Aorta (tissue), 5 donors: ENCODE measurements at regions not wholly inside any gene's neighbourhood (a gene's known extent, or its start where the extent isn't known, plus 50 kb on each side); places are given as distances from the start of the nearest gene placed in this dataset.

Experiments used
- ATAC-seq: fragments of 200-7000 bp; cut with Tn5 transposase; one replicate; pipeline ENCODE4 v1.9.1; 2022; ENCODE audit warnings: moderate library complexity; ENCODE audit not compliant: low FRiP score
- DNase-seq, 2 donors: peaks; one replicate each; pipeline ENCODE4 v3.0.0-alpha.2; 2020
- H3K27ac ChIP-seq, 2 donors: one replicate each; pipeline ENCODE4 v1.5.1; 2013; ENCODE audit warnings: low read length in 2 of 2, mild to moderate bottlenecking in 2 of 2, moderate library complexity in 2 of 2, control low read depth in 1 of 2, inconsistent platforms in 1 of 2, low read depth in 1 of 2
- H3K27me3 ChIP-seq, 2 donors: one replicate each; pipeline ENCODE4 v1.6.1; 2013; ENCODE audit warnings: control low read depth in 1 of 2, low read length in 1 of 2, mild to moderate bottlenecking in 1 of 2, moderate library complexity in 1 of 2; ENCODE audit not compliant: insufficient read depth in 2 of 2, control insufficient read depth in 1 of 2
- H3K36me3 ChIP-seq, 2 donors: one replicate each; pipeline ENCODE4 v1.6.1; 2013; ENCODE audit warnings: control low read depth in 1 of 2, low read length in 1 of 2, mild to moderate bottlenecking in 1 of 2; ENCODE audit not compliant: insufficient read depth in 2 of 2, control insufficient read depth in 1 of 2
- H3K4me1 ChIP-seq, 2 donors: one replicate each; pipeline ENCODE4 v1.6.1; 2013; ENCODE audit warnings: low read length in 2 of 2, control low read depth in 1 of 2, mild to moderate bottlenecking in 1 of 2, moderate library complexity in 1 of 2; ENCODE audit not compliant: insufficient read depth in 2 of 2, control insufficient read depth in 1 of 2
- H3K4me3 ChIP-seq, 2 donors: one replicate each; pipeline ENCODE4 v1.5.1; 2013; ENCODE audit warnings: low read length in 2 of 2, control low read depth in 1 of 2, mild to moderate bottlenecking in 1 of 2
- H3K9me3 ChIP-seq: one replicate; pipeline ENCODE4 v1.6.1; 2013; ENCODE audit warnings: mild to moderate bottlenecking, low read length; ENCODE audit not compliant: control insufficient read depth
- WGBS, 2 donors: extraction: QIAGEN DNeasy Blood & Tissue Kit; methylation state at CpG; one replicate each; pipeline ENCODE4 v1.1.7; 2013; 5-methylcytosine and 5-hydroxymethylcytosine counted together
- intact Hi-C, 2 donors: fragments of 100-400 bp; cut with DNase I; formaldehyde crosslinking; loops; one replicate each; pipeline versions ENCODE4 v1.14.2 to v1.15.0; 2022
- donor health status: healthy with polysubstance abuse.
- donor health status: Bipolar disorder and iron deficiency.
- donor health status: DM: no; HTN: no; CAD: no.
- donor health status: DM: no; HTN: no; CAD: no.
- donor health status: DM: yes; HTN: yes; CAD: no.

GRCh38 chr16:77613095-77613494, 109.2 kb upstream of the NUDT7 start:
- Histone ChIP-seq H3K36me3 (no peaks in the 10 kb centered on the region), H3K27ac (no peak overlapping the region), H3K4me1 (no peaks in the 10 kb centered on the region), H3K9me3 (peaks cover 3% of the 10 kb centered on the region), H3K4me3 (no peak overlapping the region), H3K27me3 (no peaks in the 10 kb centered on the region)
- no peak for ATAC-seq
- DNase-seq = no peak
- 5 to 8% methylated on average over 2 of the region's 2 CpGs for WGBS, 2 donors
- intact Hi-C loops = no loop called here

- no peak for ATAC-seq
- 76 to 83% methylated on average over 3 of the region's 3 CpGs for WGBS, 2 donors
These were observed 104.8 kb upstream of the NUDT7 start for GRCh38 chr16:77617553-77617952.

GRCh38 chr16:77617996-77618395, 104.3 kb upstream of the NUDT7 start:
- Histone ChIP-seq H3K9me3 (peaks cover 3% of the 10 kb centered on the region), H3K4me3 (no peak overlapping the region), H3K36me3 (no peaks in the 10 kb centered on the region), H3K27me3 (no peaks in the 10 kb centered on the region), H3K27ac (no peak overlapping the region), H3K4me1 (no peaks in the 10 kb centered on the region)
- DNase-seq (no peak), ATAC-seq (no peak)
- 35 to 45% methylated on average over 5 of the region's 5 CpGs for WGBS, 2 donors
- intact Hi-C loops = no loop called here

More at GRCh38 chr16:77617553-77617952, 104.8 kb upstream of the NUDT7 start:
- H3K36me3 ChIP-seq = no peaks in the 10 kb centered on the region
- H3K4me1 ChIP-seq = no peaks in the 10 kb centered on the region
- peaks cover 3% of the 10 kb centered on the region for H3K9me3 ChIP-seq
- H3K4me3 ChIP-seq = no peak overlapping the region
- H3K27ac ChIP-seq = no peak overlapping the region
- no peaks in the 10 kb centered on the region for H3K27me3 ChIP-seq
- DNase-seq = no peak
- intact Hi-C loops = no loop called here

GRCh38 chr16:77618951-77619350, 103.4 kb upstream of the NUDT7 start:
- ATAC-seq (no peak), DNase-seq (no peak)
- WGBS, 2 donors = 61 to 63% methylated on average over 5 of the region's 5 CpGs
- Histone ChIP-seq H3K27ac (no peak overlapping the region), H3K9me3 (peaks cover 3% of the 10 kb centered on the region), H3K4me1 (no peaks in the 10 kb centered on the region), H3K36me3 (no peaks in the 10 kb centered on the region), H3K27me3 (no peaks in the 10 kb centered on the region), H3K4me3 (no peak overlapping the region)
- intact Hi-C loops = no loop called here

- 90% methylated on average over 9 of the region's 9 CpGs for WGBS, 2 donors
- DNase-seq = no peak
- no peaks in the 10 kb centered on the region for H3K36me3 ChIP-seq
- H3K4me3 ChIP-seq = no peak overlapping the region
- no peak for ATAC-seq
- intact Hi-C loops = no loop called here
- H3K9me3 ChIP-seq = no peaks in the 10 kb centered on the region
- no peaks in the 10 kb centered on the region for H3K27me3 ChIP-seq
- H3K4me1 ChIP-seq = no peaks in the 10 kb centered on the region
- H3K27ac ChIP-seq = no peak overlapping the region
These were observed 98.2 kb upstream of the NUDT7 start for GRCh38 chr16:77624085-77624484.

- Histone ChIP-seq H3K27ac (no peak overlapping the region), H3K4me3 (no peak overlapping the region), H3K9me3 (no peaks in the 10 kb centered on the region), H3K4me1 (peaks cover 6% of the 10 kb centered on the region in 2 donors), H3K36me3 (no peaks in the 10 kb centered on the region), H3K27me3 (no peaks in the 10 kb centered on the region)
- WGBS, 2 donors = 65 to 68% methylated on average over 3 of the region's 3 CpGs
- intact Hi-C loops = no loop called here
- DNase-seq = no peak
- ATAC-seq = no peak
These were observed 85.7 kb upstream of the NUDT7 start for GRCh38 chr16:77636615-77637014.

GRCh38 chr16:77637940-77638339, 84.4 kb upstream of the NUDT7 start:
- Histone ChIP-seq H3K9me3 (no peaks in the 10 kb centered on the region), H3K4me3 (peak overlapping the region in 1 of 2 donors; percentile 16), H3K27me3 (no peaks in the 10 kb centered on the region), H3K27ac (peak overlapping the region; percentile 70 to 93), H3K4me1 (peaks cover 6% of the 10 kb centered on the region in 2 donors), H3K36me3 (no peaks in the 10 kb centered on the region)
- no peak for DNase-seq
- 5 to 7% methylated on average over 6 of the region's 6 CpGs for WGBS, 2 donors
- intact Hi-C loops = no loop called here
- peak; percentile 73 for ATAC-seq

GRCh38 chr16:77643176-77643575, 79.1 kb upstream of the NUDT7 start:
- Histone ChIP-seq H3K4me1 (peaks cover 2 to 9% of the 10 kb centered on the region in 2 donors), H3K9me3 (no peaks in the 10 kb centered on the region), H3K27me3 (no peaks in the 10 kb centered on the region), H3K36me3 (no peaks in the 10 kb centered on the region), H3K4me3 (no peak overlapping the region), H3K27ac (no peak overlapping the region)
- intact Hi-C loops = no loop called here
- no peak for ATAC-seq
- DNase-seq = no peak
- WGBS, 2 donors = 93 to 95% methylated on average over 5 of the region's 5 CpGs

GRCh38 chr16:77645764-77646163, 76.5 kb upstream of the NUDT7 start:
- H3K27ac ChIP-seq = no peak overlapping the region
- intact Hi-C loops = no loop called here
- no peaks in the 10 kb centered on the region for H3K27me3 ChIP-seq
- 91 to 94% methylated on average over 3 of the region's 3 CpGs for WGBS, 2 donors
- DNase-seq (no peak), ATAC-seq (no peak)
- H3K36me3 ChIP-seq = no peaks in the 10 kb centered on the region
- H3K4me1 ChIP-seq = peaks cover 0 to 3% of the 10 kb centered on the region in 2 donors
- no peak overlapping the region for H3K4me3 ChIP-seq
- H3K9me3 ChIP-seq = no peaks in the 10 kb centered on the region
